Kidney glomerular epithelial cell (primary cell): ENCODE measurements at regions not wholly inside any gene's neighbourhood (a gene's known extent, or its start where the extent isn't known, plus 50 kb on each side); places are given as distances from the start of the nearest gene placed in this dataset.

Experiments used
- DNase-seq: peaks from one replicate; lab custom pipeline; 2025; lab: John Stamatoyannopoulos, UW

- no peak for DNase-seq
Measured at GRCh38 chr5:3222924-3223323, 372.7 kb upstream of the IRX1 start.

DNA sequence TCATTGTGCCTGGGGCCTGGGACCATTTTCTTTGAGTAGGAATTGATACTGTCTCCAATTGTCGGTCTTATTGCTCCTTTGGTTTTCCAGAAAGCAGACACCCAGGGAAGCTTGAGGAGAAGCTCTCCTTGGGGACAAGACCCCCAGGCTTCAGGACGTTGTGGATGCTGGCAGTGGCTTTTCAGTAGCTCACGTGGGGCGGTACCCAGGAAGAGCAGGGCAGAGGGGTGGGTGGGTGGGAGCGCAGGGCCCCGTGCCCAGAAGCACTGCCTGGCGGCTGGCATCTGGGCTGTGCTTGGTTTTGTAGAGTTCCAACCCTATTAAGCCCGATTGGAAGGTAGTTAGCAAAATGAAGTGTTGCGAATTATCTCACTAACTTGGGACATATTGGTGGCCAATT is 374.2 kb upstream of the IRX1 start:
- DNase-seq, result no peak

GRCh38 chr5:3220638-3221288 is 374.9 kb upstream of the IRX1 start:
- no peak for DNase-seq

DNA sequence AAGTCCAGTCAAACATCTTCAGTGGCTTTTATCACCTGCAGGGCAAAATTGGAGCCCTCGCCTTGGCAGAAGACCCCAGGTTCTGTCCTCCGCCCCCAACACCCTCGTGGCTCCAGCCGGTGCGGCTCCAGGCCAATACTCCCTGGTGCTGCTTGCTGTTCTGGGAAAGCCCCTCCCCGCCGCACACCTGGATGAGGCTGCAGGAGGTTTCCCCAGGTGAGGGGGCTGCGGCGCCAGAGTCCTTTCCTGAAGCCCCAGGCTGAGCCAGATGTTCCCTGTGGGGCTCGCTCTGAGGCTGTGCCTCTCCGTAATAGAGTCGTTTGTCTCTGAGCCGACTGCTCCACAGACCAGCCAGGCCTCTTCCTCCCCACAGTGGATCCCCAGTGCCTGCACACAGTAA is 375.4 kb upstream of the IRX1 start:
- no peak for DNase-seq

GRCh38 chr5:3218916-3219650 is 376.5 kb upstream of the IRX1 start:
- no peak for DNase-seq

DNA sequence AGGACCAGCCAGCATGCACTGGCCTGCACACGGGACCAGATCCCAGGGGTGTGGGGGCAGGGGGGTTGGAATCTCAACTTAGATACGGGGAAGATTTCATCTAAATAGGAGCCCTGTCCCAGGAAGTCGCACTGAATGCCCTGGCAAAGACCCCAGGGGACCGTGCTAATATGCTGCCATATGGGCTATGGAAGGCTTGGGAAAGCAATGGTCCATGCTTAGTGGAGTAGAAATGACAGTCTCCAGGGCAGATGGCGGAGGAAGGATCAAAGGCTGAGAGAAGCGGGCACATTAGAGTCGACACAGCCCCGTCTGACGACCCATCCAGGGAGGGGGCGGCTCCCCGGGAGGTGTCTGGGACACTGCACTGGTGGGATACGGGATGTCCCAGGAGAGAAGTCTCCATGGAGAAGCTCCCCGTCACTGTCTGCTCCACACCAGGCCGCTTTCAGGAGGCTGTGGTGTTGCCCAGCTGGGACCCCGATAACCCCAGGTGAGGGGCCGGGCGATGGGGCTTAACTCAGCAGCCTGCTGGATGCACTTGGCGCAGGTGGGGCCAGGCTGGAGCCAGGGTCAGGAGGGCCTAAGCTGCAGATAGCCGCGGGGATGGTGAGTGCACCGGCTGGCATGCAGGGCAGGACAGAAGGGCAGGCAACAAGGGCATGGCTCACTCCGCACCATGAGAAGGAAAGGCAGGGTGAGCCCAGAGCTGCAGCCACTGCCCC is 377.7 kb upstream of the IRX1 start:
- DNase-seq, result no peak

DNA sequence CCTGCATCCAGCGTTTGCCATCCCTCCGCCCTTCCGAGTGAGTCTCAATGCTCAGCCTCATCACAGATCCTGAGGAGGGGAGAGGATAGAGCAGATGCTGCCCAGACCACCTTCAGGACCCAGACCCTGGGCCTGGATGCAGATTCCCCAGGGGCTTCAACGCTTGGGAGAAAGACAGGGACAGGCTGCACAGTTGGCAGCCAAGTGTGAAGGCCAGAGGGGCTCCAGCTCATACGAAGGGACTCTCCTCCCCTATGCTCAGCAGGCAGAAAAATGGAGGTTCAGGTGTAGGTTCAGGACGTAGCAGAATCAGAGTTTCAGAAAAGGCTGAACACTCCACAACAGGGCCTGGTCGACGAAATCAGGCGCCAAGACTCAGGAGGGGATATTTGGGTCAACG is 378.5 kb upstream of the IRX1 start:
- DNase-seq, result no peak

DNA sequence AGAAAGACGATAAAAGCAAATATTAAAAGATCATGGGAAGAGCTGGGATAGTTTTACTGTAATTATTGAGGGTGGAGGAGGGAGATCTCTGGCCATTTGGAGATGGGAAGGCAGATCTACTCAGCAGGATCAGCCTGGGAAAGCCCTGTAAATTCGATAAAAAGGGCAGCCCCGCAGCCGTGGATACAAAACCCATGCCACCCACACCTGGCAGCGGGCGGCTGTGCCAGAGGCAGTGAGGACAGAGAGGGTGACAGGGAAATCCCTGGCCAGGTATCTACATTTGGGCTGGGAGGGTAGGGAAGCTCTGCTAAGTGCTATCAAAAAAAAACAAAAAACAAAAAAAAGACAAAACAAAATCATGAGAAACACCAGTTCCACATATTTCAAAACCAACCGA is 379.2 kb upstream of the IRX1 start:
- no peak for DNase-seq

DNA sequence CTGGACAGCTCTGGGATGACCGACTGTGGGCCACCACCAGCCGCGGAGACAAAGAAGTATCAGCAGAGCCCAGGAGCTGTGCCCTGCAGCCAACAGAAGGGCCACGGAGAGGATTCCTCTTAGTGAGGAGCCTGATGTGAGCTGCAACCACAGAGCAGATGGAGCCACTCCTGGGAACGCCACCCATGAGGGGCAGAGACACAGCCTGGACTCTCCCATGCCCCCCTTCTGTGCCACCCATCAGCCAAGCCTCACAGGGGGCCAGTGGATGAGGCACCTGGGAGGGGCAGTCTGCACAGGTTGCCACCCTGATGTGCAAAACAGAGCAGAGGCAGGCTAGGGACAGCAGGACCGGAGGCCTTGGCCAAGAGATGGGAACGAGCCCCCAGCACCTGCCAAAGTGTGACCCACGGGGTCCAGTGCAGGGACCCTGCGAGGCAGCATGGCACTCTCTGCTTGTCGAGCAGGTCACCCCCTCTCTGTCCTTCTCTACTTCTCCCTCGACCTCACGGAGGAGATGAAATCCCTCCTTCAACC is 380.7 kb upstream of the IRX1 start:
- DNase-seq, result no peak

DNA sequence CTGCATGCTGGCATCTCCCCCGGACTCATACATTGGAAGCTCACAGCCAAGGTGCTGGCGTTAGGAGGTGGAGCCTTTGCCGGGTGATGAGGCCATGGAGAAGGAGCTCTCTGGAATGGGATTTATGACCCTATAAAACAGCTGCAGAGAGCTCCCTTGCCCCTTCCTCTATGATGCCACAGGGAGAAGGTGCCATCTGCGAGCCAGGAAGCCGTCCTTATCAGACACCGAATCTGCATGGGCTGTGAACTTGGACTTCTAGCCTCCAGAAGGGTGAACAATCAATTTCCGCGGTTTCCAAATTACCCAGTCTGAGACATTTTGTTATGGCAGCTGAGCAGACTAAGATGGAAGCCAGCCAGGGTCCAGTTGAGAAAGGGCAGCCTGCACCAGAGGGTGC is 381.2 kb upstream of the IRX1 start:
- DNase-seq, result no peak

GRCh38 chr5:3212869-3213268 is 382.8 kb upstream of the IRX1 start:
- DNase-seq, result no peak

- DNase-seq, result no peak
Measured at GRCh38 chr5:3210531-3210930, 385.1 kb upstream of the IRX1 start.

DNA sequence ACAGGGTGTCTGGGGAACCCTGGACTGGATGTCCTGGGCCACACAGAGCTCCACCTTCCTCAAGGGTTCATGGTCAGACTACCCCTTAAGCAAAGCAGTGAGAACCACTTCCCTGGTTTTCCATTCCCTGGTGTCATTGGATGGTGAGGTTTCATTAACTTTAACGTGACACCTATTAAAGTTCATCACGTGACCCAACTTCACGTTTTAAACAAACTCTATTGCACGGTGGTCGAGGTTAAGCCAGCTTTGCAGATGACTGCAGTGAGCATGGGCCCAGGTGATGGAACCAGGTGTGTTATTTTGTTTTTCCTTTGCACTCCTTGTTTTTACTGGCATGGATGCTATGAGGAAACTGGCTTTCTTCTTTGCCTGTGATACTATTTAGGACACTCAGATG is 385.7 kb upstream of the IRX1 start:
- no peak for DNase-seq

DNA sequence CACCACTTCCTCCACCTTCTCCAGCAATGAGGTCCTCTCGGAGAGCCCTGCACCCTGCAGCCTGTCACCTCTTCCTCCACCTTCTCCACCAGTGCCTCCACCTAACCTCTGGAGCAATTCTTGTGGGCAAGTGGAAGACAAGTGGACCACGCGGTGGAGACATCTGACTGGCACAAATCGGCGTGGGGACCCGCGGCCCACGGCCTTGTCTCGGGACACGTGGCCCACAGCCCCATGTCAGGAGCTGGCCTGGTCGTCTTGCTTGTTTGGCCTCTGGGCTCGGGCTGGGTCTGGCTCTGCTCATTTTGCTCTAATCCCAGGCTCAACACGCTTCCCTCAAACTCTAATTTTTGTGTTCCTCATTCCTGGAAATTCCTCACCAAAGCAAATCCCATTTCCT is 393.1 kb upstream of the IRX1 start:
- no peak for DNase-seq

GRCh38 chr5:3201941-3202340 is 393.7 kb upstream of the IRX1 start:
- DNase-seq, result no peak

- no peak for DNase-seq
Measured at GRCh38 chr5:3201121-3201520, 394.5 kb upstream of the IRX1 start.

DNA sequence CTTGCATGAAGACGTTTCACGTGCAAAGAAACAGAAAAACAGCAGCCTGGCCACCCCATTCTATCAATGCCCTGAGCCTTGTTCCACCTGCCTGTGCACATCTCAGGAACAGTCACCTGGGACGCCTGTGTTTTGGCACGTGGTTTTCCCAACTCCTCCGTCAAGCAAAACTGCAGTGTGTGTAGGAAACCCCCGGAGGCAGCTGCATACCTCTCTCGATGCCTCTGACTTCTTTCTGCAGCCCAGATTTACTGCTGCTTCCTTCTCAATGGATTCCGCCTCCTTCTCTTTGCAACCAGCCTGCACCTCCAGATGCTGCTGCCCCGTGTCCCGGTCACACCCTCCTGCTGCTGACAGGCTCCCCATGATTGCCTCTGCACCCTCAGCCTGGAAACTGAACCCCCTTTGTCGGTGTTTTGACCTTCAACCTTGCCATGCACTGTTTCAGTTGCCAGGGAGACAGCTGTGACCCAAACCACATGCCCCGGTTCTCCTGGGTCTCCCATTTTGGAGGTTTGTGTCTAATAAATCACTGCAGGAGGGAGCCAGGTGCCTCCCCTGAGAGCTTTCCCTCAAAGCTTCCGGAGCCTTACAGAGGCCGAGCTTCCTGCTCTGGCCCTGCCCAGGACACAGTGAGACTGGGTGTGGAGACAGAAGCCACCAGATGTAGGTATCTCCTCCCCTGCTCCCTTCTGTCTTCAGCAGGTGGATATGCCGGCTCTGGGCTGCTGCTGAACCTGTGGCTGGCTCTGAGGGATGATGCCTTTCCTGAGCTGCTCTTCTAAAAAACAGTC is 395.5 kb upstream of the IRX1 start:
- no peak for DNase-seq

GRCh38 chr5:3198074-3198449 is 397.6 kb upstream of the IRX1 start:
- DNase-seq, result no peak

- DNase-seq, result no peak
Measured at GRCh38 chr5:3197304-3198073, 398.1 kb upstream of the IRX1 start.

GRCh38 chr5:3195994-3196393 is 399.6 kb upstream of the IRX1 start:
- DNase-seq, result no peak

- no peak for DNase-seq
Measured at GRCh38 chr5:3194684-3195083, 400.9 kb upstream of the IRX1 start.

GRCh38 chr5:3194271-3194670 is 401.4 kb upstream of the IRX1 start:
- no peak for DNase-seq
